ENCODE measurements at regions not wholly inside any gene's neighbourhood (a gene's known extent, or its start where the extent isn't known, plus 50 kb on each side); places are given as distances from the start of the nearest gene placed in this dataset.
"Not testable (repeated sequence)": the region's sequence is repeated elsewhere in the genome, so short reads cannot be mapped to it uniquely, and the experiment has no call there.

- DNase-seq: no peak
Observed at GRCh38 chr18:38786906-38787305, 1221.3 kb upstream of the CELF4 start.

- not testable (repeated sequence) for DNase-seq
Observed at GRCh38 chr18:38771620-38772019, 1206.0 kb upstream of the CELF4 start.

- DNase-seq: no peak
Observed at GRCh38 chr18:38768504-38768903, 1202.9 kb upstream of the CELF4 start.

- DNase-seq: no peak
Observed at GRCh38 chr18:38759457-38759856, 1193.9 kb upstream of the CELF4 start.

- no peak for DNase-seq
Observed at GRCh38 chr18:38756436-38756835, 1190.8 kb upstream of the CELF4 start.

- no peak for DNase-seq
Observed at GRCh38 chr18:38752430-38752829, 1186.8 kb upstream of the CELF4 start.

- DNase-seq: no peak
Observed at GRCh38 chr18:38751898-38752297, 1186.3 kb upstream of the CELF4 start.

- DNase-seq: no peak
Observed at GRCh38 chr18:38751211-38751610, 1185.6 kb upstream of the CELF4 start.

- DNase-seq: no peak
Observed at GRCh38 chr18:38750751-38751150, 1185.2 kb upstream of the CELF4 start.

- DNase-seq: no peak
Observed at GRCh38 chr18:38747153-38747552, 1181.6 kb upstream of the CELF4 start.

GRCh38 chr18:38720181-38720580 lies 1154.6 kb upstream of the CELF4 start:
- DNase-seq: not testable (repeated sequence)

GRCh38 chr18:38718365-38718901 lies 1152.8 kb upstream of the CELF4 start:
- no peak for DNase-seq

GRCh38 chr18:38709122-38709521 lies 1143.5 kb upstream of the CELF4 start:
- DNase-seq: no peak

- DNase-seq: no peak
Observed at GRCh38 chr18:38706373-38706772, 1140.8 kb upstream of the CELF4 start.

GRCh38 chr18:38698088-38698487 lies 1132.5 kb upstream of the CELF4 start:
- no peak for DNase-seq

- DNase-seq: no peak
Observed at GRCh38 chr18:38695559-38696280, 1130.1 kb upstream of the CELF4 start.

GRCh38 chr18:38693104-38693503 lies 1127.5 kb upstream of the CELF4 start:
- DNase-seq: no peak

- no peak for DNase-seq
Observed at GRCh38 chr18:38690626-38691025, 1125.0 kb upstream of the CELF4 start.

GRCh38 chr18:38688416-38688815 lies 1122.8 kb upstream of the CELF4 start:
- no peak for DNase-seq

- DNase-seq: no peak
Observed at GRCh38 chr18:38670486-38670885, 1104.9 kb upstream of the CELF4 start.

- no peak for DNase-seq
Observed at GRCh38 chr18:38664929-38665328, 1099.3 kb upstream of the CELF4 start.

- no peak for DNase-seq
Observed at GRCh38 chr18:38663682-38664081, 1098.1 kb upstream of the CELF4 start.

GRCh38 chr18:38663270-38663669 lies 1097.7 kb upstream of the CELF4 start:
- no peak for DNase-seq

- no peak for DNase-seq
Observed at GRCh38 chr18:38654946-38655345, 1089.3 kb upstream of the CELF4 start.

- no peak for DNase-seq
Observed at GRCh38 chr18:38651736-38652135, 1086.1 kb upstream of the CELF4 start.

All from NCI-H187 (cell line).